ENCODE measurements at regions not wholly inside any gene's neighbourhood (a gene's known extent, or its start where the extent isn't known, plus 50 kb on each side); places are given as distances from the start of the nearest gene placed in this dataset.
A peak's percentile ranks its signal among the peaks of the same experiment; 100 is the strongest.

DNA sequence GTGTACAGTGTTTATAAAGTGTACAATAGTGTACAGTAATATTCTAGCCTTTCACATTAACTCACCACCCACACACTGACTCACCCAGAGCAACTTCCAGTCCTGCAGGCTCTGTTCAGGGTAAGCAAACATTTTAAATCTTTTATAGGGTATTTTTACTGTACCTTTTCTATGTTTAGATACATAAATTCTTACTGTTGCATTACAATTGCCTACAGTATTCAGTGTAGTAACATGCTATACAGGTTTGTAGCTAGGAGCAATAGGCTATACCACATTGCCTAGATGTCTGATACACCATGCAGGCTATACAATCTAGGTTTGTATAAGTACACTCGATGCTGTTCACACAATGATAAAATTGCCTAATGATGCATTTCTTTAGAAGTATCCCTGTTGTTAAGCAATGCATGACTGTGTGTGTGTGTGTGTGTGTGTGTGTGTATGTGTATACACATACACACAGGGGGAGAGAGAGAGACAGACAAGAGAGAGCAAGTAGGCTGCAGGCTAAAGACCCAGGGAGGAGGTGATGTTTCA lies 72.5 kb upstream of the PRR23C start:
- H3K4me3 ChIP-seq (replicated peaks; ENCODE audit: low read depth, low read length) = no peak overlapping the region
- TF ChIP-seq, protein P1, sequence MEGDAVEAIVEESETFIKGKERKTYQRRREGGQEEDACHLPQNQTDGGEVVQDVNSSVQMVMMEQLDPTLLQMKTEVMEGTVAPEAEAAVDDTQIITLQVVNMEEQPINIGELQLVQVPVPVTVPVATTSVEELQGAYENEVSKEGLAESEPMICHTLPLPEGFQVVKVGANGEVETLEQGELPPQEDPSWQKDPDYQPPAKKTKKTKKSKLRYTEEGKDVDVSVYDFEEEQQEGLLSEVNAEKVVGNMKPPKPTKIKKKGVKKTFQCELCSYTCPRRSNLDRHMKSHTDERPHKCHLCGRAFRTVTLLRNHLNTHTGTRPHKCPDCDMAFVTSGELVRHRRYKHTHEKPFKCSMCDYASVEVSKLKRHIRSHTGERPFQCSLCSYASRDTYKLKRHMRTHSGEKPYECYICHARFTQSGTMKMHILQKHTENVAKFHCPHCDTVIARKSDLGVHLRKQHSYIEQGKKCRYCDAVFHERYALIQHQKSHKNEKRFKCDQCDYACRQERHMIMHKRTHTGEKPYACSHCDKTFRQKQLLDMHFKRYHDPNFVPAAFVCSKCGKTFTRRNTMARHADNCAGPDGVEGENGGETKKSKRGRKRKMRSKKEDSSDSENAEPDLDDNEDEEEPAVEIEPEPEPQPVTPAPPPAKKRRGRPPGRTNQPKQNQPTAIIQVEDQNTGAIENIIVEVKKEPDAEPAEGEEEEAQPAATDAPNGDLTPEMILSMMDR (IDR thresholded peaks at IDR 0.05; ENCODE audit: low read depth, low read length, missing control alignments) = no peak
- no peak for DNase-seq (ENCODE audit: extremely low read depth, low read depth)

DNA sequence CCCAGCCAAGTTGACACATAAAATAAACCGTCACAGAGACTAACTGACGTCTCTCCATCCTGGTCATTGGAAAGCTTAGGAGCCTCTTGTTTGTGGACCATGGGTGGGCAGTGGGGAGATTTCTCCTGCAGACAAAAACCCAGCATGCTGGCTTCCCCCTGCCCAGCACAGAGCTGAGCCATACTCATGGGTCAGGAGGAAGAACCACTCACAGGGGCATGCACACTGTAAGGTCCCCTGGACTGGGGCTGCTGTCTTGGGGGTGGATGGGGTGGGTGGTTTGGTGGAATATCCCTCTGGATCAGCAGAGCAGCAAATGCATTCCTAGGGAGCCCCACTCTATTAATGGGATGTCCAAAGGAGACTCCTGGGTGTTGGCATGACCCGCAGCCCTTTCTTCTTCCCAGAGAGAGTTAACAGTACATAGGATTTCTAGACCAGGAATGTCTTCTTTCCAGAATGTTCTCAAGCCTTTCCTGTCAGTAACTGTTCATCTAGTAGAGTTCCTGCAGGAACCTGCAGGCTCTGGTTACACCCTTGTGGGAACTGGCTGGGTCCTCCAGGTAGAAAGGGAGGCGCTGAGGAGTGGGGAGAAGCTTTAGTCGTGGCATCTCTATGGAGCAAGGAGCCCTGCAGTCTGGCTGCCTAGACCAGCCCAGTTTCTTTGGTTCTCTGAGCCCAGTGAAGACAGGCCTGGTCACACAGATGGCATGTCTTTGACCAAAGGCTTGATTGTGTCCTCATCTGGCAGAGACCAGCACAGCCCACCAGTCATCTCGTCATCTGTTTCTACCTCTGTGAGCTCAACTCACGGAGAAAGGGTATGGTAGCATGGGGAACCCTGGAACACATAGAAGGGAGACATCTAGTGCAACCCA lies 73.4 kb upstream of the PRR23C start:
- TF ChIP-seq, protein P1 (IDR thresholded peaks at IDR 0.05; ENCODE audit: low read depth, low read length, missing control alignments) = no peak
- no peak for DNase-seq (ENCODE audit: extremely low read depth, low read depth)

DNA sequence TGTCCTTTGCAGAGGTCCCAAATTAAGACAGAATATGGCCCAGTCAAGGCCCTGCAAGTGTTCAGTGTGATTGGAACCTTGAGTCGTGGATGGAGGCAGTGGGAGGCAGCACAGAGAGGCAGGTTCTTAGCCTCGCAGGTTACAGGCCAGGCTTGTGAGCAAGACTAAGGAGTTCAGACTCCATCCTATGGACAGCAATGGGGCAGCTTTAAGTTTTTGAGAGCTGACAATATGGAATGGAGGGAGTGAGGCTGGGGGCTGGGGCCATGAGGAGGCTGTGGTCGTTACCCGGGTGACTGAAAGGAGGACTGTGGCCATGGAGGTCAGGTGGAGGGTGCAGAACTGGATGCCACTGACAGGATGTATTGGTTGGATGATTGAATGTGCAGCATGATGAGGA lies 74.1 kb upstream of the PRR23C start:
- H3K4me3 ChIP-seq (replicated peaks; ENCODE audit: low read depth, low read length) = no peak overlapping the region
- TF ChIP-seq, protein P1 (IDR thresholded peaks at IDR 0.05; ENCODE audit: low read depth, low read length, missing control alignments) = no peak
- DNase-seq (ENCODE audit: extremely low read depth, low read depth) = no peak

More for the DNA sequence above, 73.4 kb upstream of the PRR23C start:
- H3K4me3 ChIP-seq (replicated peaks; ENCODE audit: low read depth, low read length) = no peak overlapping the region

DNA sequence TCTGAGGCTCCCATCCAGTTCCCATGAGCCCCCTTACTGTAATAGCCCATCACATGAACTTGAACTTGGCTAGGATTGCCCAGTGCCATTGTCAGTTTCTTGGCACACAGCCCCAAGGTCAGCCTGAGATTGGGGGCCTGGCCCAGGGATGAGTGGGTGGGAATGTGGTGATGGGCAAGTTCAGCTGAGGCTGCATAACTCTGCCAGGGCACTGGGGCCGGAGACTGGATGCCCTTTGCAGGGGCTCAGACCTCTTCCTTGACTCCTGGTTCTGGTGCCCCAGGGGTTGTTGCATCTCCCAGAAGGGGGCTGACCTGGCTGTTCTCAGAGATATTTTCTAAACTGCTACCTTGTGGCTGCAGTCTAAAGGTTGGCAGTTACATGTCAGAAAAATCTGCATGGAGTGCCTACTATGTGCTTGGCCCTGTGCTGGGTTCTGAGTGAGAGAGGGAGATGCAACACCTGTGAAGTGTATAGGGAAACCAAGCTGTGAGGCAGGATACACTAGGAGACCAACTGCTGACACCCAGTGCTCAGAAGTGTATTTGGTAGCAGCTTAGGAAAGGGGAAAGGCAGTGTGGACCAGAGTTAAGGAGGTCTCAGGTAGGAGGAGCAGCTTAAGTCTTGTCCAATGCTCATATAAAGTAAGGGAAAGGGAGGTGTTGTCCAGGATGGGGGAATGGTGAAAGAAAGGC lies 74.8 kb upstream of the PRR23C start:
- TF ChIP-seq, protein P1 (IDR thresholded peaks at IDR 0.05; ENCODE audit: low read depth, low read length, missing control alignments) = no peak
- no peak for DNase-seq (ENCODE audit: extremely low read depth, low read depth)
- H3K4me3 ChIP-seq (replicated peaks; ENCODE audit: low read depth, low read length) = no peak overlapping the region

DNA sequence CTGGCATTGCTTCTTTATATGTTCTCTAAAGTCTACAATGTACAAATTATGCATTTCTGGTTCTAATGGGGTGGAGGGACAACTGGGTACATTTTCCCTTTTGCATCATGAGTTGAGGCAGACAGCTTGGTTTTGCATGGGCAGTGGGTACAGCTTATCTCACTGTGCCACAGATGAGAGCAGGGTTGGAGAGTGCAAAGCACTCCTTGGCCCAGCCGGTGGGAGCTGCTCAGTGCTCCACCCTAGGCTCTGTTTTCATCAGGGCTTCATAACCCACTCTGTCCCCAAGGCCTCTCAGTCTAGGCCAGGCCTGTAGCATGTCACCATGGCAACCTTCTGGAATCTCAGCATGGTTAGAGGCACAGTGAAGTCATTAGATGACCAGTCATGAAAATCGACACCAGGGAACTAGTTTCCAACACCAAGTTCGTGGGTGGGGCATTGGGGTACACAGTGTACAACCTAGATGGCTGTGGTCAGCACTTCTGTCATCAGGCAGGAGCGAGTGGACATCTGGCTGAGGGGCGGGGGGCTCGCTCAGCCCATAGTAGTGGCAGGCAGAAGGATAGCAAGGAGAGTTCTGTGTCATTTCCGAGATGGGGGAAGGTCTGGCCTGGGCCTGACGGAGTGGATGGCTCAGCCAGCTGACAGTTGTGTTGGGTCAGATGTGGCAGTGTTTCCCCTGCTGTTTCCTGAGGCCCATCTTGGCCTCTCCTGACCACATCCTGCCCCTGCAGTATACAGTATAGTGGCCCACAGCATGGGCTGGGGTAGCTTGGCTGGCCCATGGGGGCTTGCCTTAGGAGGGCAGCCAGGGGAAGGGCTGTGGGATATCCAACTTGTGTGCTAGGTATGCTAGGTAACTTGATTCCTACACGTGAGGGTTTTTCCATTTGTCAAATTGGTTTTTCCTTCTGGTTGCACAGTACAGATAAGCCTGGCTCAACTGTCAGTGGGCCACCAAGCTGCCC lies 75.7 kb upstream of the PRR23C start:
- peak; percentile 81 for DNase-seq (ENCODE audit: extremely low read depth, low read depth)
- TF ChIP-seq, protein P1 (IDR thresholded peaks at IDR 0.05; ENCODE audit: low read depth, low read length, missing control alignments) = no peak
- no peak overlapping the region for H3K4me3 ChIP-seq (replicated peaks; ENCODE audit: low read depth, low read length)

All from HFF-Myc (cell line).